HG02571 (cell line): ENCODE measurements at regions not wholly inside any gene's neighbourhood (a gene's known extent, or its start where the extent isn't known, plus 50 kb on each side); places are given as distances from the start of the nearest gene placed in this dataset.
A peak's percentile ranks its signal among the peaks of the same experiment; 100 is the strongest.
"Not testable (repeated sequence)": the region's sequence is repeated elsewhere in the genome, so short reads cannot be mapped to it uniquely, and the experiment has no call there.

ENCODE experiments used
- ATAC-seq: cut with Tn5 transposase; IDR thresholded peaks from one replicate; pipeline ENCODE4 v1.9.1; 2021; ENCODE audit warnings: mild to moderate bottlenecking, moderate library complexity; ENCODE audit not compliant: unreplicated experiment

DNA sequence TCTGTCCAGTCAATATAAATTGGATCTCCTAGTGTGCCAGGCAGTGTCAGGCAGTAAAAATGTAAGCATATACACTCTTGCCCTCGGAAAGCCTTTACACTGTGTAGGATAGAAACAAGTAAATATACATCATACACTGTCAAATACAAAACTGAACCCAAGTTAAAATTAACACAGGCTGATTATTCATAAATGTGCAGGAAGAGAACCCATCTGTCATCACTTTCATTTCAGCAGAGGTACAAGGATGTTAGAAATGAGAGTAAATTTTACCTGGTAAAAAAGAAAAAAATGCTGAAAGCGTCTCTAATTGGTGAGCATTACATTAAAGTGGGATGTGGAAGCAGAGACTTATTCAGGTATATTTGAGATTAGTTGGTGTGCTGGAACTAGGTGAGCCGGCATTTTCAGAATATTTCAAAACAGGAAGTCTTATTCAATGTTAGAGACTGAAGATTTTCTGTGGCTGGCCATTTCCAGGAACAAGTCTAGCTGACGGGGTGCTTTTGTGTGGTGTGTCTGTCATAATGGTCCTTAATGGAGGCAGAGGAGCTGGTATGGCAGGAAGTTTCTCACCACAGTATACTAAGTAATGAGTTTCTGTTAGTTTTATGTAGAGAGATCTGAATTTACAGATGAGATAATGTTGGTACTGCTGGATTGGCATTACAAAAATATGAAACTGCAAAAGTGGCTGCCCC lies 192.6 kb downstream of the CASP12 start:
- peak; percentile 98 for ATAC-seq

- ATAC-seq, result no peak
These were observed 193.4 kb downstream of the CASP12 start for GRCh38 chr11:104704888-104705287.

GRCh38 chr11:104704146-104704830 lies 194.0 kb downstream of the CASP12 start:
- no peak for ATAC-seq

- ATAC-seq, result no peak
These were observed 197.7 kb downstream of the CASP12 start for GRCh38 chr11:104700609-104701008.

GRCh38 chr11:104699981-104700380 lies 198.3 kb downstream of the CASP12 start:
- no peak for ATAC-seq

- no peak for ATAC-seq
These were observed 203.2 kb downstream of the CASP12 start for GRCh38 chr11:104695065-104695463.

DNA sequence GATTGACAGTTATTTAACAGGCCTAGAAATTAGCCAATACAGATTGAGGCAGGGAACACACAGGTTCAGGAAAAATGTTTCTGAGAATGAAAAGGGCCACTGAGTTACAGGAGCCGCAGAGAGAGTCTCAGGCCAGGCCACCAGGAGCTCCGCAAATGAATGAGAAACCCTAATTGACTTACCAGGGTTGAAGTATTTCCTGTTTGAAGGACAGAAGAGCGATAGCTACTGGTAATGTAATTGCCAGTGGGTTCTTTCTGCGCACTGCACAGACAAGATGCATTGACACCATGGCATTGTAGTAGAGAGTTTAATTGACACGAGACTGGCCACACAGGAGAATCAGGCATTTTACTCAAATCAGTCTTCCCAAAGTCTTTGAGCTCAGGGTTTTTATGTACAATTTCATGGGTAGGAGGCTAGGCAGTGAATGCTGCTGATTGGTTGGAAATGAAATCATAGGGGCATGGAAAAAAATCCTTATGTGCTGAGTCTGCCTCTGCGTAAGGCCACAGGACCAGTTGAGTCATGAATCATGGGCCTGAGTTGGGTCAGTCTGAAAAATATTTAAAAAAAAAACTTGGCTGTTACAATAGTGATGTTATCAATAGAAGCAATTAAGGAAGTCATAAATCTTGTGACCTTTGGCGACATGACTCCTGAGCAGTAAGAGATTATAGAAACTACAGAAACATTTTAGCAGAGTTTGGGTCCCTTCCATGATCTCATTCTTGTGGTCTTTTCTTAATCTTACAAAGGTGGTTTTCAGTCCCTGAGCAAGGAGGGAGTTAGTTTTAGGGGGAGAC lies 203.8 kb downstream of the CASP12 start:
- no peak for ATAC-seq

- ATAC-seq, result no peak
These were observed 205.5 kb downstream of the CASP12 start for GRCh38 chr11:104692751-104693150.

DNA sequence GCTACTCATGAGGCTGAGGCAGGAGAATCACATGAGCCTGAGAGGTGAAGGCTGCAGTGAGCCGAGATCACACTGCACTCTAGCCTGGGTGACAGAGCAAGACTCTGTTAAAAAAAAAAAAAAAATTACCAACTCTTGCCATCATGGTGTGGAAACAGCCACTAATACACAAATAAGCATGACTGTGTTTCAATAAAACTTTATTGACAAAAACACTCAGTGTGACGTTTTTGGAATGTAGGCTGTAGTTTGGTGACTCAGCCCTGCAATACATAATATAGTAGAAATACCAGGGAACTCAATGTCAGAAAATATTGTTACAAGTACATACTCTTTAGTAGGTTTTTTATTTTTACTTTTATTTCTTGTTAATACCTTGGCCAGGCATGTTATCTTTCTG lies 207.1 kb downstream of the CASP12 start:
- ATAC-seq, result no peak

GRCh38 chr11:104690241-104690640 lies 208.0 kb downstream of the CASP12 start:
- no peak for ATAC-seq

- no peak for ATAC-seq
These were observed 209.5 kb downstream of the CASP12 start for GRCh38 chr11:104688731-104689130.

- no peak for ATAC-seq
These were observed 216.1 kb downstream of the CASP12 start for GRCh38 chr11:104682206-104682605.

DNA sequence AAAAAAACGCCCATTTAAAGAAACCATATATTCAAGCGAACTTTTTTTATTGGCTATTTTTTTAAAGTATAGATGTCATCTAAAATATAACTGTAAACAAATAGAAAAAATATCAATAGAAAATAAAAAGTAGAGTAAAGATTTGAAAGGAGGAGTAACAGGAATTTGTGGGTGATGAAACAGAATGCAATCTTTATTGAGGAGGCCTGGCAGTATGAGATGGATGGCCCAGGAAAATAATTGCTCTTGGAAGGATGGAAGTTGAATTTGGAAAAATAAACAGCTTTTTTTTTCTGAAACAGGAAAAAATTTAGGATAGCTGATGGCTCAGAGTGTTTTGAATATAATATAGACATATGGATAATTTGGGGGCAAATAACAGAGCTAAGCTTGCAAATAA lies 219.0 kb downstream of the CASP12 start:
- ATAC-seq, result no peak

GRCh38 chr11:104678408-104678807 lies 219.9 kb downstream of the CASP12 start:
- no peak for ATAC-seq

- ATAC-seq, result not testable (repeated sequence)
These were observed 221.2 kb downstream of the CASP12 start for GRCh38 chr11:104677069-104677468.

DNA sequence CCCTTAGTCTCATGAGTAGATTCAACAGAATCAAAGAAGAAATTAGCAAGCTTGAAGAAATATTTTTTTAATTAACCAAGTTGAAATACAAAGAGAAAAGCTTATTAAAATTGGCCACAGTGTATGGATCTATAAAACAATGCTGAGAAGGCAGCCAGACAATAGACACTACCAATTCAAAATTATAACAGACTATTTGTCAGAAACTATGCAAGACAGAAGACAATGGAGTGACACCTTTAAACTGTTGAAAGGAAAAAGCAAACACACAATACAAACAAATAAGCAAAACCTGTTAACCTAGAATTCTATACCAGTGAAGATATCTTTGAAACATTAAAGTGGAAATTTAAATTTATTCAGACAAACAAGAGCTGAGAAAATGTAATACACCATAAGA lies 225.4 kb downstream of the CASP12 start:
- ATAC-seq, result no peak

GRCh38 chr11:104668797-104669463 lies 229.3 kb downstream of the CASP12 start:
- no peak for ATAC-seq

DNA sequence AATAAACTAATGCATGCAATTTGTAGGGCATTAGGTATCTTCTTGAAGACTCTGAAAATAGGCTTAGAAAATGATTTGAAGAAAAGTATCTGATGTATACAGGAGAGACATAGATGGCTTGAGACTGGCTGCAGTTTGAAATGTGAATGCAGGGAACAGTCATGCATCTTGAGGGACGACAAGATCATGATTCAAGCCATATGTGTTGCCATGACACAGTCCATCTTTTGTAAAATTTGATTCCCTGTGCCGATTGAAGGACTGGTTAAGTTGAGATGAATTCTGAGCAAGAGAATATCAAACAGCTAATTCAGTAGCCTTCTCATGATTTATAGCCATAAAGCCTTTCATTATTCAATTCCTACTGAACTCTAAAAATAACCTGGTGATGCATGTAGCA lies 231.6 kb downstream of the CASP12 start:
- ATAC-seq, result no peak

DNA sequence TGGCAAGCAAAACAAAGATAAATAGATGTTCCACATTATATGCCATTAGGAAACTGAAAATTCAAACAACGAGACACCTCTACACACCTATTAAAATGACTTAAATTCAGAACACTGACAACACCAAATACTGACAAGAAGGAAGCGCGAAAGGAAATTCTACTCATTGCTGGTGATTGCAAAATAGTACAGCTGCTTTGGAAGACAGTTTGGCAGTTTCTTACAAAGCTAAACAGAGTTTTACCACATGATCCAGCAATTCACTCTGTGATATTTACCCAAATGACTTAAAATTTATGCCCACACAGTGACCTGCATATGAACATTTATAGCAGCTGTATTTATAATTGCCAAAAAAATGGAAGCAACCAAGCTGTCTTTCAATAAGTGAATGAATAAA lies 232.6 kb downstream of the CASP12 start:
- ATAC-seq, result no peak

DNA sequence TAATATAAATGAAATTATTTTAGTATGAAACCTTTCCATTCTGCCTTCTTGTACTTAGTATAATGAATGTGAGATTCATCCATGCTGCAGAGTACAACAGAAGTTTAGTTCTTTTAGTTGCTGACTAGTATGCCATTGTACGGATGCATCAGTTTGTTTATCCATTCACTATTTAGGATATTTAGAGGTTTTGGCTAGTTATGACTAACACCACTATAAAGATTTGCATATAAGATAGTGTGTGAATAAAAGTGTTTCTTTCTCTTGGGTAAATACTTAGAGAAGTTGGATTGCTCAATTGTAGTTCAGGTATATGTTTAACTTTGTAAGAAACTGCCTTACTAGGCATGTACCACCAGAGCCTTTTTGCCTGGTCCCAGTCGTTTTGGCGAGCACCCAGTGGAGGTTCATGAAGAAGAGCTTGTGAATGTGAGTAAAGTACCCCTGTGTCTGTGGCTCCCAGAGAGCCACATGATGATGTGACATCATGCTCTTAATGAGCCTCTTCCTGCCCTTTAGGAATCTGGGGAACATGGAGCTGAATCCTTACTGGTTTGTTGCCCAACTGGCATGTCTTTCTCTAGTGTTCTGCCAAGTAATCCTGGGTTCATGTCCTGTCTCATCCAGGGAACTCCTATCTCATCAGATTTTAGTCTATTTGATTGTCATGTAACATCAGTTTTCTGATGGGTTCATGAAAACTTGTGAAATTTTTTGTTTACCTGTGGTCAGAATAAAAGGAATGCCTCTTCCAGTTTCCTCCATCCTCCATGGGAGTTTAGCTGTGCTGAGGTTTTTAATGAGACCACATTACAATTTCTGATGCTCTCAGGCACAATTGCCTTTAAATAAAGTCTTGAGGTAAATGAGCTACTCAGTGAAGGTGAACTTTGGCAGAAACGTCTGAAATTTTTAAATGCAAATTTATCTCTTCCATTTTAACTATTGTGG lies 234.8 kb downstream of the CASP12 start:
- no peak for ATAC-seq
